ENCODE measurements at regions not wholly inside any gene's neighbourhood (a gene's known extent, or its start where the extent isn't known, plus 50 kb on each side); places are given as distances from the start of the nearest gene placed in this dataset.

DNA sequence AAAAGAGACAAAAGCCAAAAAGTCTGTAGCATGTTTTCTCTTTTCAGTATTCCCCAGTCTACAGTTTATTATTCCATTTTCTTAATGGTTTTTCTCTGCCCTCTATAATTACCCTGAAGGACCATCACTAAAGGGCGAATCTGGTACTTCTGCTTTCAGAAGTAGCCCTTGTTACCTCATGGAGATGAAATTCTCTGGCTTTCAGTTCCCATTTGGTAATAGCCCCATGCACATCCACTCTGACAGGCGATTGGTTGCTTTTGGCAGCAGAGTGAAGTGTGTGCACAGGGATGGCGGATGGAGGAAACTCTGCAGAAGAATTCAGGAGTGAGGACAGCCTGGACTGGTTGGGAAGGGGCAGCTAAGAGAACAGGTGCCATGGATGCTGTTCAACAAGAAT, 66.3 kb upstream of the NABP1 start:
- DNase-seq (ENCODE audit: low spot score) = no peak

DNA sequence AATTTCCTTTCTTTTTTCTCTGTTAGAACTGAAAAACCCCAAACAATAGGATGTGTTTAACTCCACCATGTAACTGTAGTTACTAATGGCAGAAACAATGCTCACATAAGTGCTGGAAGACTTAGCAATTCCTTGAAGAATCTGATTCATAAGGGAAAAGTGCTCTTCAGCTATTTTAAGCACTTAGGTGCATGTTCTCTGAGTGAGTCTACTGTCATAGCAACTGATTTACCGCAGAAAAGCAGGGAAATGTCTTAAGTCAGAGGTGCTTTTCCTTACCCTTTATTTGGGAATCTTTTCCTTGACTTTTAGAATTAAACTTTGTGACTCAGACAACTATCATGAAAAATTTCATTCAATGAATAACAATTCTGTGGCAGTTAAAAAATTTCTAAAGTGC, 65.4 kb upstream of the NABP1 start:
- peak; percentile 36 for DNase-seq (ENCODE audit: low spot score)

DNA sequence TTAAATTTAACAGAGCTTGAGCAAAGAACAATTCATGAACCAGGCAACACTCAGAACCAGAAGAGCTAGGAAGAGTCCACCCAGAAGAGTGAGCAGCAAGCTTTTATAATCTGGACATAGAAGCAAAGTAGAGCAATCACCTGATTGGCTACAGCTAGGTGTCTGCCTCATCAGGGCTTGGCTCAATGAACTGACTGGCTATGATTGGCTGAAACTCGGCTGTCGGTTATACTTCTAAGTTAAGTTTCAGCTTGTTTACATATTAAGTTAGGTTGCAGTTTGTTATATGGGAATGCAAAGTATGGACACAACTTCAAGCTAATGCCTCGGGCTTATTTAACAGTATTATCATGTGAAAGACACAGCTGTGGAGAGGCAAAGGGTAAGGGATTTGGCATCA, 63.2 kb upstream of the NABP1 start:
- no peak for DNase-seq (ENCODE audit: low spot score)

DNA sequence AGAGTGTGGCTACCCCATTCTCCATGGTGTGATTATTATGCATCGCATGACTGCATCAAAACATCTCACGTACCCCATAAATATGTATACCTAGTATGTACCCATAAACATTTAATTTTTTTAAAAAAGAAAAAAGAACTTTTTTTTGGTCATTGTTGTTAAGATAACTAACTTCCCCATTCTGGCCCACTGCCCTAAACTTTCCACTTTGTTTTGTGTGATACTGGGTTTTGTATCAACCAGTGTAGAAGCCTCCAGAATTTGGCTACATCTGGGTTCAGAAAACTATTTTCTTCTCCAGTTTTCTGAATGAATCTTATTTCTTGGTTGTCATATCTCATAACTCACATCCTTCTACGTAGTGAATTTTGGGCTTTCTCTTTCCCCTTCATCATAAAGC, 62.3 kb upstream of the NABP1 start:
- DNase-seq (ENCODE audit: low spot score) = no peak

DNA sequence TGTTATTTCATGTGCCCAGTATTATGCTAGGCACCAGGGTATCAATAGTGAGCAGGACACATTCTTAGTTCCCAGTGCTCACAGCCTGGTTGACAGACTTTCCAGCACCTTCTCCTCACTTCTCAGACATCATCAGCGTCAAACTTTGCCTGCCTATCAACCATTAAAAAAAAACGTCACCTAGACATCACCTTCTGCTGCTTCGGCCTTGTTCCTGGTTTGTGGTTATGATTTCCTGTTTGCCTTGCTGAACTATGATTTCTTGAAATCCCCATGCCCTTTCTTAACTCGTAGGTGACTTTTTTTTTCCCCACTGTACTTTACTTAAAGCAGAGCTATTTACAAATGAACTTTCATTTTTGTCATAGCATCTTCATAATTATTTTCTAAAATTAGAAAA, 60.4 kb upstream of the NABP1 start:
- DNase-seq (ENCODE audit: low spot score) = no peak

DNA sequence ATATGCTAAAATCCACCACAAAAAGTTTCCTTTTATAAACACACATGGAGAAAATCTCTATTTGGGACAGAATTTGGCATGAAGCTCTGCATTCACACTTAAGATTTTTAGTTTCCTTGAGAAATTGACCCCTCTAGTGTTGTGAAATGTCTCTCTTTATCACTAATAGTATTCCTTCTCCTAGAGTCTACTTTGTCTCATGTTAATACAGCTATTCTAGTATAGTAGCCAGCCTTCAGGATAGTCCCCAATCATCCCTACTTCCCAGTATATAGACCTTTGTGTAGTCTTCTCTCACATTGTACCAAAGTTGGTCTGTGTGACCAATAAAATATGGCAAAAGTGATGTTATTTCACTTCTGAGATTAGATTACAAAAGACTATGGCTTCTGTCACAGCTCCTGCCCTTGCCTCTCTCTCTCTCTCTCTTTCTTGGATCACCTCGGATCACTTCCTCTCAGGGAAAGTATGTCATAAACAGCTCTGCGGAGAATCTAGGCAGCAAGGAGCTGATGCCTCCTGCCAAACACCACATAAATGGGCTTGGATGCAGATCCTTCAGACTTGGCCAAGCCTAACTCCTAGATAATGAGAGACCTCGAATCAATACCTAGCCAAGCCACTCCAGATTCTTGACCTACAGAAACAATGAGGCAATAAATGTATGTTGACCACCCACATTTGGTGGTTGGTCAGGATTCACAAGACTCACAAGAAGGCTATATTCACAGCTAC, 59.7 kb upstream of the NABP1 start:
- no peak for DNase-seq (ENCODE audit: low spot score)

DNA sequence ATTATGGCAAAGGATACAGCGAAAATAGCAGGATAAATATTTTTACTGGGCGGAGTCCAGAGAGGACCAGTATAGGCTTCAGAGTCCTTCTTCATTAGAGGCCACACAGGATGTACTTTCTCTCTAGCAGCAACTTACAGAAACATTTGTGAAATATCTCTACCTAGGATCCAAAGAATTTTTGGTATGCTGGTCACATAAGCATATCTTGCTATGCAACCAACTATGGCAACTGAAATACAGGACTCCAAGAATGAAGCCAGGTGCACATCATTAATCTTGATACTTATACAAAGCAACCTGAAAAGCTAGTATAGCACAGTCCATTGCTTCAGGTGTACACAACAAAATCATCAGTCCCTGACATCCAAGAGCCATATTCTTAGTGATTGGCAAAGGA, 59.1 kb upstream of the NABP1 start:
- no peak for DNase-seq (ENCODE audit: low spot score)

DNA sequence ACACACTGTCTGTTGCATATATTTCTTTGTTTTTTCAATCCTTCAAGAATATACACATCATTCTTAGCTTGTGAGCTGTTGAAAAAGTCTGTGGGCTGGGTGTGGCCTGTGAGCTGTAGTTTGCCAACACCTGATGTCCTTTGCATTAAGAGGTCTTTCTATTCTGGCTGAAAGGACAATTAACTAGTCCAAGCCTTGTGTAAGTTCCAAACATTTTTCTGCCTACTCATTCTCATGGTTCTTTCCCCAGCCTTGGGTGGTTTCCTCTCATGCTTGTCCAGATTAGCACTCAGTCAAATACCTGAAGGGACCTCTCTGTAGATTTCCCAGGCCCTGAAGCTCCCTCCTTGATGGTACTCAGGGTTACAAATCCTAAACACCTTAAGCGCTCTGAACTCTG, 57.8 kb upstream of the NABP1 start:
- DNase-seq (ENCODE audit: low spot score) = peak; percentile 14

DNA sequence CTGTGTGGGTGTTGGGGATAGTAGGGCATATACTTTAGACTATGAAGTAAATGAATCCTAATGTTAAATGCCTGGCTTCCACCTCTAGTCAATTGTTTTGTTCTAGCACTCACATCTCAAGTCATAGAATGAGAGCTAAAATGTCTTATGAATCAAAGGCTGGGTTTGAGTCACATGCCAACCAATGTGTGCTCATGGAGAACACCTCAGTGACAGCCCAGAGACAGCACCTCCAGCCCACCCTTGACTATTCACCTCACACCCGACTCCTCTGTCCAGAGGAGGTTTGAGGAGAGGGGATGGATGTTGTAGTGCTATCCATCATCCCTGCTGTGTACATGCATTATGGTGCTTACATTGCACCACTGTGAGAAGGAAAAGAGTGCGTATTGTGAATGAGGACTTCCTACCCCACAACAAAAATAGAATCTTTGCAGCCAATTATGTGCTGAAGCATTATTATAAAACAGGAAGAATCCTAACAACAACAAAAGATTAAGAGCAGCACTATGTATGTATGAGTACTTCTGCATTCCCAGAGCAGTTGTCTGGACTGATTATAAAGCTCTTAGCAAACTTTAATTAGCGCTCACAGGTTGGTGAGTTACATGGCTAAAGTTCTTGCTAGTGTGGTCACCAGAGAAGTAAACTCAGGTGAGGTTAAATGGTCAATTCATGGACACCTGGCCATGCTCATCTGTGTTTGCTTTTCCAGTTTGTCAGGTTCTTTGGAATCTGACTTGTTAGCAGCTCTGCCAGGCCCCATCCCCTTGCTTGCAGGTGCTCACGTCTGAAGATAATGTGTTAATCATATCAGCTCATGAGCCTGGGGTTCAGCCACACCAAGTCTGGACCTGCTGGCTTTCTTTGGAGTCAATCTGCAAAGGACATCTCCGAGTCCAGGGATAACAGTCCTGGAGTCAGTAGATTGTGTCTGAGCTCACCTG, 55.3 kb upstream of the NABP1 start:
- DNase-seq (ENCODE audit: low spot score) = no peak

DNA sequence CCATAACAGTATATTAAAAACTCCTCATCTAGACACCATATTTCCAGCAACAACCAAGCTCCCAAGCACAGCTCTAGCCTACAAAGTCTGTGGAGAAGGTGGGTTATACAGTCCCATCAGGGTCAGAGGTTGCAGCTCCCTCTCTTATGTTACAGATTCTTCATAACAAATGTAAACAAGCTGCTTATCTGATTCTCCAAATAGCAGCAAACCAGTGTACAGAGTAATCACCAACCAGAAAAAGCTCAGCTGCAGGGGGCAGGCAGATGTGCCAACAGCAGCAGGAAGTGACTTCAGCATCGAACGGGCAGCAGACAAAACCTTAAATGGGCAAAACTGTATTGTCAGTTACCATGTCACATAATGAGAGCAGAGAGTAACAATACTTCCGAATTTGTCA, 52.9 kb upstream of the NABP1 start:
- DNase-seq (ENCODE audit: low spot score) = no peak

DNA sequence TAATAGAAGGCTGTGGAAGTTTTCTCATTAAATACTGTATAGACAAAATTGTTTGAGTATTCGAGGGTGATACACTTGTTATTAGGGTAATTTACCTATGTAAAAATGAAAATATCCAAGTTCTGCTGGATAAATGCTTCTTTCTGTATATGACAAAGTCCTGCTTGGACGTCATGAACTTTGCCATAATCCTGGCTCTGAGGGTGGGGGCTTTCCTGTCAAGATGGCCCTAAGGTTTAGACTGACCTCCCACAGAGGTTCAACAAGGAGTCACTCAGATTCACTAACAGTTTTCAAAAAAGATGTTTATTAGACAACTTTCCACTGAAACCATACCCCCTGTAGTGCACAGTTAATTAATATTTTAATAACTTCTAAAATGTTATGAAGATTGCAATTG, 52.5 kb upstream of the NABP1 start:
- DNase-seq (ENCODE audit: low spot score) = no peak

DNA sequence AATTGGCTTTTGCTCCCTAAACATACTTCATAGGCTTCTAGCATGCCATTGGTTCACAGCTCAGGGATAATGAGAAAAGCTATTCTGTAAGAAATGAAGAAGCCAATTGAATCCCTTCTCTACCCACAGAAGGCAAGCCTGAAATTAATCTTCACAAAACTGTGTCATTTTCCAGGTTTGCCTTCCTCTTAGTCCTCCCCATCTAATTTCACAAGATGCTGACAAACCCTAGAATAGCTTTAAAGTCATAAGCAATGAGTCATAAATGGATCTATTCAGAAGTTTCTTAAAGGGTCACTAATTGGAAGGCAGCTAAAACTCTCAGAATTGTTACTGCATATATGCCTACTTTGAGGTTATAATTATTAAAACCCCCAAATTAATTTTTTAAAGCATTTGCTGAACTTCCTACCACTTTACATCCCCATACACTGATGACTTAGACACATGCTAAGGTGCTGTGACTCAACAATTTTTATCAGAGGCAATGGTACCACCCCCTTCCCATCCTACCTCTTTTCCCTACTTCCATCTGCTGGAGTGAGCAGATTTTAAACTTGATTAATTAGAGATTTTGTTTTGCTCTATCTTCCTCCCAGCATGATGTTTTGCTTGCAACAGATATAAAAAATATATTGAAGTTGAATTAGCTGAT, 51.3 kb upstream of the NABP1 start:
- DNase-seq (ENCODE audit: low spot score) = peak; percentile 12

DNA sequence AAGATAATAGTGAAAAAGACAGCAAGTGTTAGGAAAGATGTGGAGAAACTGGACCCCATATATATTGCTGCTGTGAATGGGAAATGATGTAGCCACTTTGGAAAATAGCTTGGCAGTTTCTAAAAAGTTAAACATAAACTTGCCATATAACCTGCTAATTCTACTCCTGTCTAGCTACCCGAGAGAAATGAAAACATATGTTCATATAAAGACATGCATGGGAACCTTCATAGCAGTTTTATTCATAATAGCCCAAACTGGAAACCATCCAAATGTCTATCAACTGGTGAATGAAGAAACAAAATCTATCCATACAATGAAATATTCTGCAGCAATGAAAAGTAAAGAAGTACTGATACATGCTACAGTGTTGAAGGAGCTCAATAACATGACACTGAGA, 50.4 kb upstream of the NABP1 start:
- DNase-seq (ENCODE audit: low spot score) = no peak
